Thoracic aorta (tissue), 2 donors: ENCODE measurements at regions not wholly inside any gene's neighbourhood (a gene's known extent, or its start where the extent isn't known, plus 50 kb on each side); places are given as distances from the start of the nearest gene placed in this dataset.

ENCODE experiments used
- ATAC-seq: fragments of 150-250 bp; one replicate; pipeline ENCODE4 v1.8.0; 2017; ENCODE audit warnings: low read depth; ENCODE audit not compliant: insufficient number of reproducible peaks, low FRiP score
- DNase-seq: peaks from one replicate; pipeline ENCODE4 v3.0.0-alpha.2; 2020; ENCODE audit warnings: low spot score
- H3K27ac ChIP-seq, 2 donors: fragments of 200-600 bp; sonication (generic); 1 replicate in 1 of 2; 2 replicates in 1 of 2; pipeline ENCODE4 v1.5.1; 2016; ENCODE audit warnings: mild to moderate bottlenecking in 2 of 2, moderate library complexity in 2 of 2
- H3K27me3 ChIP-seq: fragments of 200-600 bp; sonication (generic); replicated peaks from 2 replicates; pipeline ENCODE4 v1.6.0; 2016; ENCODE audit warnings: mild to moderate bottlenecking; ENCODE audit not compliant: insufficient read depth
- H3K36me3 ChIP-seq: fragments of 200-600 bp; sonication (generic); one replicate; pipeline ENCODE4 v1.5.1; 2016
- H3K4me1 ChIP-seq, 2 donors: fragments of 200-600 bp; sonication (generic); 1 replicate in 1 of 2; 2 replicates in 1 of 2; pipeline versions ENCODE4 v1.5.1 to v1.6.0; 2016; ENCODE audit warnings: low read depth in 2 of 2, mild to moderate bottlenecking in 1 of 2; ENCODE audit not compliant: control insufficient read depth in 1 of 2
- H3K4me3 ChIP-seq: fragments of 200-600 bp; sonication (generic); 2 replicates; pipeline ENCODE4 v1.5.1; 2016; ENCODE audit warnings: mild to moderate bottlenecking
- H3K9me3 ChIP-seq: fragments of 200-600 bp; sonication (generic); 2 replicates; pipeline ENCODE4 v1.5.1; 2016
- CTCF ChIP-seq: fragments of 200-600 bp; sonication (generic); IDR thresholded peaks from one replicate; pipeline ENCODE4 v1.5.1; 2019; ENCODE audit warnings: antibody characterized with exemption

DNA sequence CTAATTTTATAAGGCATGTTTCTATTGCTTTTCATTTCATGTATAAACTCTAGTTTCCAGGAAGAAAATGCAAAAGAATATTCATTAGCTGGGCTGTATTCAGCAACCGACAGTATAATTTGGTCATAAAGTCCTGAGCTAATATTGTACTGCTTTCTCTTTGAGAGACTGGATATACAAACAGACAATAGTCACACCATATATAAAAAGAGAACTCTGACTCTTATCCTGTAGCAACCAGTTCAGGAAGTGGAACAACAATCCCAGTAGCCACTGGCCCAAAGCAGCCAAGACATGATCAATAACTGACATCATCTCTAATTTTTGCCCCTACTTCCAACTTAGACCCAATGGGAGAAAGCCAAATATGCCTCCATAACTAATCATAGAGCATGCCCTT, 160.8 kb downstream of the FSIP2 start:
- Histone ChIP-seq H3K9me3 (no peaks in the 10 kb centered on the region), H3K27me3 (no peaks in the 10 kb centered on the region), H3K27ac (no peak overlapping the region), H3K36me3 (no peaks in the 10 kb centered on the region), H3K4me1 (peaks cover 0 to 3% of the 10 kb centered on the region in 2 donors), H3K4me3 (no peak overlapping the region)
- no peak for TF ChIP-seq CTCF
- ATAC-seq: no peak
- DNase-seq: no peak

DNA sequence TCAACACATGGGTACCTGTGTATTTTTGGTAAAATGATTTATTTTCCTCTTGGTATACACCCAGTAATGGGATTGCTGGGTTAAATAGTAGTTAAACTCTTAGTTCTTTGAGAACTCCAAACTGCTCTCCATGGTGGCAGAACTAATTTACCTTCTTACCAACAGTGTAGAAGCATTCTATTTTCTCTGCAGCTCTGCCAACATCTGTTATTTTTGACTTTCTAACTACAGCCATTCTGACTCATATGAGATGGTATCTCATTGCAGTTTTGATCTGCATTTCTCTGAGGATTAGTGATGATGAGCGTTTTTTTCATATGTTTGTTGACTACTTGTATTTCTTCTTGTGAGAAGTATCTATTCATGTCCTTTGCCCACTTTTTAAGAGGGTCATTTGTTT, 180.6 kb downstream of the FSIP2 start:
- Histone ChIP-seq H3K4me1 (no peaks in the 10 kb centered on the region), H3K36me3 (no peaks in the 10 kb centered on the region), H3K9me3 (no peaks in the 10 kb centered on the region), H3K4me3 (no peak overlapping the region), H3K27ac (no peak overlapping the region), H3K27me3 (no peaks in the 10 kb centered on the region)
- DNase-seq (no peak), ATAC-seq (no peak)
- no peak for TF ChIP-seq CTCF

- Histone ChIP-seq H3K4me3 (no peak overlapping the region), H3K4me1 (no peaks in the 10 kb centered on the region), H3K9me3 (no peaks in the 10 kb centered on the region), H3K36me3 (no peaks in the 10 kb centered on the region), H3K27ac (no peak overlapping the region), H3K27me3 (no peaks in the 10 kb centered on the region)
- DNase-seq (no peak), ATAC-seq (no peak)
- TF ChIP-seq CTCF: no peak
Observed at GRCh38 chr2:185921048-185921756, 182.6 kb downstream of the FSIP2 start.

GRCh38 chr2:185934232-185934631, 195.6 kb downstream of the FSIP2 start:
- H3K27ac ChIP-seq: no peak overlapping the region
- H3K4me3 ChIP-seq: no peak overlapping the region
- DNase-seq: no peak
- no peak for TF ChIP-seq CTCF
- H3K36me3 ChIP-seq: no peaks in the 10 kb centered on the region
- no peaks in the 10 kb centered on the region for H3K4me1 ChIP-seq
- no peaks in the 10 kb centered on the region for H3K27me3 ChIP-seq
- H3K9me3 ChIP-seq: no peaks in the 10 kb centered on the region
- no peak for ATAC-seq

DNA sequence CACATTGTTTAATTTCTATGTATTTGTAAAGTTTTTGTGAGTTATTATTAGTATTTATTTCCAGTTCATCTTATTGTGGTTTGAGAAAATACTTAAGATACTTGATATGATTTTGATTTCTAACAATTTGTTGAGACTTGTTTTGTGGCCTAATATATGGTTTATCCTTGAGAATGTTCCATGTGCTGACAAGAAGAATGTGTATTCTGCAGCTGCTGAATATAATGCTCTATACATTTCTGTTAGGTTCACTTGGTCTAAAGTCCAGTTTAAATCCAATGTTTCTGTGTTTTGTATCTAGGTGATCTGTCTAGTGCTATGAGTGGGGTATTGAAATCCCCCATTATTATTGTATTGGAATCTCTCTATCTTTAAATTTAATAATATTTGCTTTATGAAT, 201.3 kb downstream of the FSIP2 start:
- DNase-seq (no peak), ATAC-seq (no peak)
- Histone ChIP-seq H3K27ac (no peak overlapping the region), H3K36me3 (no peaks in the 10 kb centered on the region), H3K27me3 (no peaks in the 10 kb centered on the region), H3K4me3 (no peak overlapping the region), H3K9me3 (peaks cover 12% of the 10 kb centered on the region), H3K4me1 (no peaks in the 10 kb centered on the region)
- TF ChIP-seq CTCF: no peak
